H9 (cell line): ENCODE measurements at regions not wholly inside any gene's neighbourhood (a gene's known extent, or its start where the extent isn't known, plus 50 kb on each side); places are given as distances from the start of the nearest gene placed in this dataset.

ENCODE experiments used
- DNase-seq: peaks from one replicate; pipeline ENCODE4 v3.0.0-alpha.2; 2017
- H2AFZ ChIP-seq: one replicate; pipeline ENCODE4 v1.6.1; 2013; ENCODE audit warnings: mild to moderate bottlenecking, low read length, control low read depth, moderate library complexity
- H2AK5ac ChIP-seq: 2 replicates; pipeline ENCODE4 v1.6.1; 2013; ENCODE audit warnings: low read length, control low read depth, mixed read lengths; ENCODE audit not compliant: insufficient read length
- H2BK120ac ChIP-seq: one replicate; pipeline ENCODE4 v1.6.1; 2013; ENCODE audit warnings: low read depth, mild to moderate bottlenecking, low read length, control low read depth, inconsistent platforms; ENCODE audit not compliant: poor library complexity, severe bottlenecking
- H2BK12ac ChIP-seq: 2 replicates; pipeline ENCODE4 v1.6.1; 2013; ENCODE audit warnings: low read length, control low read depth, mixed read lengths, low read depth; ENCODE audit not compliant: insufficient read length
- H2BK15ac ChIP-seq: 2 replicates; pipeline ENCODE4 v1.6.1; 2013; ENCODE audit warnings: low read depth, low read length, control low read depth
- H2BK20ac ChIP-seq: one replicate; pipeline ENCODE4 v1.6.1; 2013; ENCODE audit warnings: low read depth, mild to moderate bottlenecking, low read length, control low read depth, inconsistent platforms; ENCODE audit not compliant: poor library complexity, severe bottlenecking
- H2BK5ac ChIP-seq: 2 replicates; pipeline ENCODE4 v1.6.1; 2013; ENCODE audit warnings: low read length, control low read depth, mixed read lengths; ENCODE audit not compliant: insufficient read length
- H3K14ac ChIP-seq: 2 replicates; pipeline ENCODE4 v1.6.1; 2013; ENCODE audit warnings: low read length, control low read depth; ENCODE audit not compliant: insufficient read depth
- H3K18ac ChIP-seq: 2 replicates; pipeline ENCODE4 v1.6.1; 2013; ENCODE audit warnings: low read depth, mild to moderate bottlenecking, mixed read lengths, low read length, control low read depth; ENCODE audit not compliant: insufficient read length
- H3K23ac ChIP-seq: 2 replicates; pipeline ENCODE4 v1.6.1; 2013; ENCODE audit warnings: low read length, control low read depth, mixed read lengths, low read depth; ENCODE audit not compliant: insufficient read length
- H3K23me2 ChIP-seq: 2 replicates; pipeline ENCODE4 v1.6.1; 2013; ENCODE audit warnings: low read depth, mild to moderate bottlenecking, mixed read lengths, low read length, control low read depth; ENCODE audit not compliant: insufficient read length, poor library complexity, severe bottlenecking
- H3K27ac ChIP-seq: 2 replicates; pipeline ENCODE4 v1.5.1; 2013; ENCODE audit warnings: low read length, control low read depth, mixed read lengths, low read depth; ENCODE audit not compliant: insufficient read length
- H3K27me3 ChIP-seq: 2 replicates; pipeline ENCODE4 v1.6.1; 2013; ENCODE audit warnings: low read length, control low read depth, inconsistent platforms; ENCODE audit not compliant: insufficient read depth
- H3K4ac ChIP-seq: 2 replicates; pipeline ENCODE4 v1.6.1; 2013; ENCODE audit warnings: low read depth, mild to moderate bottlenecking, control low read depth, inconsistent platforms, low read length, moderate library complexity
- H3K4me1 ChIP-seq: 2 replicates; pipeline ENCODE4 v1.6.1; 2013; ENCODE audit warnings: low read length, control low read depth, inconsistent platforms; ENCODE audit not compliant: insufficient read depth
- H3K4me2 ChIP-seq: 2 replicates; pipeline ENCODE4 v1.6.1; 2013; ENCODE audit warnings: low read length, control low read depth, mixed read lengths; ENCODE audit not compliant: insufficient read length, insufficient read depth
- H3K56ac ChIP-seq: 2 replicates; pipeline ENCODE4 v1.6.1; 2013; ENCODE audit warnings: low read depth, mild to moderate bottlenecking, mixed read lengths, low read length, control low read depth; ENCODE audit not compliant: insufficient read length
- H3K79me1 ChIP-seq: 2 replicates; pipeline ENCODE4 v1.6.1; 2013; ENCODE audit warnings: low read depth, mild to moderate bottlenecking, moderate library complexity, low read length, control low read depth, inconsistent platforms; ENCODE audit not compliant: insufficient read depth, poor library complexity, severe bottlenecking
- H3K79me2 ChIP-seq: 2 replicates; pipeline ENCODE4 v1.6.1; 2013; ENCODE audit warnings: low read length, control low read depth, inconsistent platforms; ENCODE audit not compliant: insufficient read depth
- H3K9ac ChIP-seq: 2 replicates; pipeline ENCODE4 v1.6.1; 2013; ENCODE audit warnings: low read length, control low read depth, mixed read lengths; ENCODE audit not compliant: insufficient read length; ENCODE audit errors: extremely low read depth
- H3K9me3 ChIP-seq: one replicate; pipeline ENCODE4 v1.6.1; 2013; ENCODE audit warnings: low read depth, low read length, inconsistent platforms; ENCODE audit not compliant: control insufficient read depth
- H3T11ph ChIP-seq: one replicate; pipeline ENCODE4 v1.6.1; 2013; ENCODE audit warnings: mild to moderate bottlenecking, low read length, control low read depth, inconsistent platforms
- H4K20me1 ChIP-seq: one replicate; pipeline ENCODE4 v1.6.1; 2013; ENCODE audit not compliant: control insufficient read depth, insufficient read length, insufficient read depth
- H4K5ac ChIP-seq: 2 replicates; pipeline ENCODE4 v1.6.1; 2013; ENCODE audit warnings: low read depth, mild to moderate bottlenecking, mixed read lengths, low read length, control low read depth; ENCODE audit not compliant: insufficient read length
- H4K8ac ChIP-seq: replicated peaks from 2 replicates; pipeline ENCODE4 v1.6.1; 2013; ENCODE audit warnings: low read length, control low read depth, mixed read lengths, low read depth; ENCODE audit not compliant: insufficient read length
- H4K91ac ChIP-seq: 2 replicates; pipeline ENCODE4 v1.6.1; 2013; ENCODE audit warnings: low read depth, mild to moderate bottlenecking, moderate library complexity, mixed read lengths, low read length, control low read depth; ENCODE audit not compliant: insufficient read length
- H3K27ac Mint-ChIP-seq, 3 experiments: 2 replicates in 2 of 3; 3 replicates in 1 of 3; pipeline ENCODE4 v1.8.0; 2020 to 2021; ENCODE audit warnings: mixed read lengths in 3 of 3, mild to moderate bottlenecking in 1 of 3, moderate library complexity in 1 of 3
- H3K27me3 Mint-ChIP-seq: 2 replicates; pipeline ENCODE4 v1.8.0; 2021; ENCODE audit warnings: low read depth, mild to moderate bottlenecking, moderate library complexity, mixed read lengths
- H3K36me3 Mint-ChIP-seq, 3 experiments: 2 replicates in 2 of 3; 3 replicates in 1 of 3; pipeline ENCODE4 v1.8.0; 2020 to 2021; ENCODE audit warnings: low read depth in 3 of 3, mixed read lengths in 3 of 3; ENCODE audit not compliant: insufficient read depth in 1 of 3
- H3K4me1 Mint-ChIP-seq, 2 experiments: 2 replicates each; pipeline ENCODE4 v1.8.0; 2020; ENCODE audit warnings: mixed read lengths in 2 of 2
- H3K4me3 Mint-ChIP-seq, 2 experiments: 2 replicates in 1 of 2; 3 replicates in 1 of 2; pipeline ENCODE4 v1.8.0; 2020 to 2021; ENCODE audit warnings: mild to moderate bottlenecking in 2 of 2, mixed read lengths in 2 of 2, moderate library complexity in 1 of 2
- H3K9me3 Mint-ChIP-seq, 2 experiments: 2 replicates in 1 of 2; 3 replicates in 1 of 2; pipeline ENCODE4 v1.8.0; 2020; ENCODE audit warnings: mild to moderate bottlenecking in 2 of 2, mixed read lengths in 2 of 2, moderate library complexity in 1 of 2
- WGBS: extraction: QIAGEN DNeasy Blood & Tissue Kit; methylation state at CpG from one replicate; pipeline ENCODE4 v1.1.7; 2013; ENCODE audit warnings: missing lambda C conversion rate, low lambda C conversion rate, mixed read lengths; ENCODE audit not compliant: insufficient read length; ENCODE audit errors: extremely low coverage; 5-methylcytosine and 5-hydroxymethylcytosine counted together
- TF ChIP-seq, protein P1 (sequence below): fragments of 200-600 bp; sonication (generic); conservative IDR thresholded peaks from 3 replicates; pipeline ENCODE4 v1.8.0; 2021; ENCODE audit warnings: antibody characterized with exemption, mild to moderate bottlenecking

GRCh38 chr17:56676810-56677209 lies 83.3 kb downstream of the NOG start:
- no peak overlapping the region for H3K56ac ChIP-seq
- H3T11ph ChIP-seq: no peak overlapping the region
- WGBS: no CpG with 5 or more reads among the region's 1 CpG
- H4K91ac ChIP-seq: no peak overlapping the region
- H3K36me3 Mint-ChIP-seq: no peaks in the 10 kb centered on the region
- no peak overlapping the region for H3K4me2 ChIP-seq
- no peak overlapping the region for H2BK120ac ChIP-seq
- H3K14ac ChIP-seq: no peak overlapping the region
- H2BK5ac ChIP-seq: no peak overlapping the region
- no peaks in the 10 kb centered on the region for H3K9me3 ChIP-seq
- H3K18ac ChIP-seq: no peak overlapping the region
- TF ChIP-seq, protein P1, sequence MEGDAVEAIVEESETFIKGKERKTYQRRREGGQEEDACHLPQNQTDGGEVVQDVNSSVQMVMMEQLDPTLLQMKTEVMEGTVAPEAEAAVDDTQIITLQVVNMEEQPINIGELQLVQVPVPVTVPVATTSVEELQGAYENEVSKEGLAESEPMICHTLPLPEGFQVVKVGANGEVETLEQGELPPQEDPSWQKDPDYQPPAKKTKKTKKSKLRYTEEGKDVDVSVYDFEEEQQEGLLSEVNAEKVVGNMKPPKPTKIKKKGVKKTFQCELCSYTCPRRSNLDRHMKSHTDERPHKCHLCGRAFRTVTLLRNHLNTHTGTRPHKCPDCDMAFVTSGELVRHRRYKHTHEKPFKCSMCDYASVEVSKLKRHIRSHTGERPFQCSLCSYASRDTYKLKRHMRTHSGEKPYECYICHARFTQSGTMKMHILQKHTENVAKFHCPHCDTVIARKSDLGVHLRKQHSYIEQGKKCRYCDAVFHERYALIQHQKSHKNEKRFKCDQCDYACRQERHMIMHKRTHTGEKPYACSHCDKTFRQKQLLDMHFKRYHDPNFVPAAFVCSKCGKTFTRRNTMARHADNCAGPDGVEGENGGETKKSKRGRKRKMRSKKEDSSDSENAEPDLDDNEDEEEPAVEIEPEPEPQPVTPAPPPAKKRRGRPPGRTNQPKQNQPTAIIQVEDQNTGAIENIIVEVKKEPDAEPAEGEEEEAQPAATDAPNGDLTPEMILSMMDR: no peak
- no peaks in the 10 kb centered on the region for H3K79me2 ChIP-seq
- peaks cover 16% of the 10 kb centered on the region for H3K27me3 Mint-ChIP-seq
- no peak overlapping the region for H2BK12ac ChIP-seq
- peaks cover 5% of the 10 kb centered on the region for H3K23me2 ChIP-seq
- no peak overlapping the region for H4K5ac ChIP-seq
- no peaks in the 10 kb centered on the region for H4K20me1 ChIP-seq
- no peak overlapping the region for H2AFZ ChIP-seq
- no peak overlapping the region for H3K4ac ChIP-seq
- no peak overlapping the region for H2BK15ac ChIP-seq
- no peak overlapping the region for H4K8ac ChIP-seq
- H3K79me1 ChIP-seq: no peaks in the 10 kb centered on the region
- H3K4me3 Mint-ChIP-seq: no peak overlapping the region
- H3K4me1 Mint-ChIP-seq: peaks cover 5 to 6% of the 10 kb centered on the region in 2 experiments; a peak in 2 of 4 replicates
- no peak overlapping the region for H2AK5ac ChIP-seq
- no peak for DNase-seq
- no peak overlapping the region for H3K23ac ChIP-seq
- H3K27ac Mint-ChIP-seq: no peak overlapping the region
- H3K9me3 Mint-ChIP-seq: no peaks in the 10 kb centered on the region; a peak in 3 of 5 replicates
- no peaks in the 10 kb centered on the region; the same call in 1 of the 2 replicates for H3K4me1 ChIP-seq
- H3K9ac ChIP-seq: no peak overlapping the region
- peaks cover 10% of the 10 kb centered on the region; the same call in 1 of the 2 replicates for H3K27me3 ChIP-seq
- H2BK20ac ChIP-seq: no peak overlapping the region
- no peak overlapping the region for H3K27ac ChIP-seq
